Stimulated activated CD8-positive, alpha-beta memory T cell treated with anti-CD3 and anti-CD28 coated beads, Interleukin-4, amount 100 ng/mL, for 48 hours (primary cell): ENCODE measurements at regions not wholly inside any gene's neighbourhood (a gene's known extent, or its start where the extent isn't known, plus 50 kb on each side); places are given as distances from the start of the nearest gene placed in this dataset.

Experiments used
- DNase-seq: peaks from one replicate; pipeline ENCODE4 v3.0.0-alpha.2; 2020

GRCh38 chr9:107064378-107064777 is 201.4 kb downstream of the ZNF462 start:
- no peak for DNase-seq

- DNase-seq = no peak
Observed at GRCh38 chr9:107065549-107065948, 202.6 kb downstream of the ZNF462 start.

DNA sequence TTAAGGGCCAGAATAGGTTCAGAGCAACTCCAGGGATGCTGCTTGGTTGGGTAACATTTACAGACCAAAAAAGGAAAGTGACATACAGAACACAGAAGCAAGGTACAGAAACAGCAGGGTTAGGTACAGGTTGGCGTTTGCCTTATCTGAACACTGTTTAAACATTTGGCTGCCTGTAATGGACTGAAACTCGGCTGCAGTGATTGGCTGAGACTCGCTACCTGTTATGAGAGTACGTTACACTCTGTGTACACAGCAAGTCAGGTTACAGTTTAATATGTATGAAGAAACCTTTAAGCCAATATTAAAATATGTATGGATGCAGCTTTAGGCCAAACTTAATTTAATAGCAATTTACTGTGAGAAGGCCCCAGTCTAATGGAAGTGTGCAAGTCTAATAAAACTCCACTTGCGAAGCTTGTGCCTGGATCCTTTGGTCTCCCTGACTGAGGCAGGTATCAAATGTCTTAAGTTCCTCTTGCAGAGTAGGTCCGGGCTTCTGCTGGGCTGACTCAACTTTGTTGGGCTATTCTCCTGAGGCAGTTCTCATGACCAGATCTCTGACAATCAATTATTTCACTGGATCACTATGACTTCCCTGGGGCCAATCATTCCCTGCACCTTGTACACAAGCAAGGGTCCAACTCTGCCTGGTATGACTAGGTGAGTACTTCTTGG is 204.9 kb downstream of the ZNF462 start:
- no peak for DNase-seq

- DNase-seq = no peak
Observed at GRCh38 chr9:107068581-107068980, 205.6 kb downstream of the ZNF462 start.

DNA sequence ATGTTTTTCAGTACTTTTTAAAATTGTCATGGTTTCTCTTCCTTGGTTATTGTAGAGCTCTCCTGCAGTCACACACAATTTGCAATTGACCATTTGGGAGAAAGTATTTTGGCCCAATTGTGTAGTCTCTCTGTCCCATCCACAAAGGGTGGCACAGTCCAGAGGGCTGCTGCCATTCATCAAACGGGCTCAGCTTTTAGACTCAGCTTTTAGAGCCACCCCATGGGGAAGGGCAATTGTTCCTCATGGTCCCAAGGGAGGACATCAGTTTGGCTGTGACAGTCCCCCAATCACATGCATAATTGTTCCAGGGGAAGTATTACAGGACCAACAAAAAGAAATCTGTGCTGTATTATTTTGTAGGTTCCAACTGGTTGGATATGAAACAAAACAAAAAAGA is 207.6 kb downstream of the ZNF462 start:
- no peak for DNase-seq

DNA sequence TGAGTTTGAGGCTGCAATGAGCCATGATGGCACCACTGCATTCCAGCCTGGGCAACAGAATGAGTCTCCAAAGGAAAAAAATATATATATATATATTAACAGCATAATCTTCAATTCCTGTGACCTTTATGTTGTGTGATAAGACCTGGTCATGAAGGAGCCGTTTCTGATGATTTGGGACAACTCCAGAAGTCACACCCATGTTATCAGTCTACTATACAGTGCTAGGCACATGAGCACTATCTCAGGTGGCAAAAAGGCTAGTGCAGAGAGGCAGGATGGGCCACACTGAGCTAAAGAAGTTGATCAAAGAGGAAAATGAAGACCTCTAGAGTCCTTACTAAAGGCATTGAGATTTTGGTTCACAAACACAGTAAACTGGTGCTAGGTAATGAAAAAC is 205.0 kb upstream of the RAD23B start:
- DNase-seq = no peak

DNA sequence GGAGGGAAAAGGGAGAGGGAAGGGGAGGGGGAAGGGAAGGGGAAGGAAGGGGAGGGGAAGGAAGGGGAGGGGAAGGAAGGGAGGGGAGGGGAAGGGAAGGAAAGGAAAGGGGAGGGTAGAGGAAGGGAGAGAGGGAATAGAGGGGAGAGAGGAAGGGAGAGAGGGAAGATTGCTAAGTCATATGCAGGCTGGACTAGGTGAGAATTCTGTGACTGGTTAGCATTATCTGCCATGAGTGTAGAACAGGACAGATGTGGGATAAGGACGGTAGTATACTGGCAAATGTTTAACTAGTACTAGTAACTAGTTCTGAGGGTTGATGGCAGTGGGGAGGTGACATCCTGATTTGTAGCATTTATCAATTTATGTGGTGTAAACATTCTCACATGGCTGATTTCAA is 203.5 kb upstream of the RAD23B start:
- no peak for DNase-seq

GRCh38 chr9:107080130-107080529 is 202.9 kb upstream of the RAD23B start:
- DNase-seq = no peak

DNA sequence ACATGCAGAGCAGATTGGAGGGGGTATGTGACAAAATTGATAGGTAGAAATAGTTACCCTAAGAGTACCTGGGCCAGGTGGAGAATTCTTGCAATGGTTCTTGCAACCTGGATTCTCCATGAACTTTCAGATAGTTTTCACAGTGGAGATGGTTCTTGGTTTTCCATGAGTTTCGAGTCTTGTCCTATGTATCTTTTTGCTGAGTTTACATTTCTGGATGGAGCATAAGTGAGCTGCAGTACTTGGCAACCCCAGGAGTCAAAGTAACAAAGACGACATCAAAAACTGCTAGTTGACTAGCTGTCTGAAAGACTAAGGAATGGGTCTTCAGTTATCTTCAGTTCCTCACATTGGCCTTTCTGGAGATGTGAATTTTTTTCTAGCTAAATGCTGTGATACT is 196.6 kb upstream of the RAD23B start:
- no peak for DNase-seq

- no peak for DNase-seq
Observed at GRCh38 chr9:107087222-107087621, 195.9 kb upstream of the RAD23B start.

DNA sequence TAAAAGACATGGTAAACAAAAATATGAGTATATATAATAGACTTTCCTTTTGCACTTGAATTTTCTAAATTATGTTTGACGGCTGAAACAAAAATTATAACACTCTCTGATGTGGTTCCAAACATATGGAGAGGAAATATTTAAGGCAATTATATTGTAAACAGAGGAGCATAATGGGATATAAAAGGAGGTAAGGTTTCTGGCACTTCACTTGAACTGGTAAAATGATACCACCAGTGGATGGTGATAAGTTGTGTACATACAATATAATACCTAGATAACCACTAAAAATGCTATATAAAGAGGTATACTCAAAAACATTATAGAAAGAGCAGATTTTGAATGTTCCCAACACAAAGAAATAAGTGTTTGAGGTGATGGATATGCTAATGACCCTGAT is 192.9 kb upstream of the RAD23B start:
- no peak for DNase-seq

DNA sequence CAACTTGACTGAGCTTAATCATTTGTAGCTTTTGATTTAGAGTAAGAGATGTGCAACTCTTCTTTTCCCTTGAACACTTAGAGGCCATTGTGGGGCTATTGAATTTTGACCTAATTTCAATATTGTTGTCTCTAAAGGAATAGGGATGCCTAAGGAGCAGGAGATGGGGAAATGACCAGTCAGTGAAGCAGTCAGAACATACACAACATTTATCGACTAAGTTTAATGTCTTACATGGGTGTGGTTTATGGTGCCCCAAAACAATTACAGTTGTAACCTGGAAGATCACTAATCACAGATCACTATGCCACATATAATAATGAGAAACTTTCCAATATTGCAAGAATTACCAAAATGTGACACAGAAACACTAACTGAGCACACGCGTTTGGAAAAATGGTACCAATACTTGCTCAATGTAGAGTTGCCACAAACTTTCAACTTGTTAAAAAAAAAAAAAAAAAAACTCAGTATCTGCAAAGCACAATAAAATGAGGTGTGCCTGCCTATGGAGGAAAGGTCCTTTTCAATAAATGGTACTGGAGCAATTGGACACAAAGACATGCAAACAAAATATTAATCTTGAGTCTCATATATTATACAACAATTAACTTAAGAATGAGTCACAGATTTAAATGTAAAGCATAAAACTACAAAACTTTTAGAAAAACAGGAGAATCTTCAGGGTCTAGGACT is 189.6 kb upstream of the RAD23B start:
- DNase-seq = no peak

- no peak for DNase-seq
Observed at GRCh38 chr9:107094370-107094769, 188.7 kb upstream of the RAD23B start.

DNA sequence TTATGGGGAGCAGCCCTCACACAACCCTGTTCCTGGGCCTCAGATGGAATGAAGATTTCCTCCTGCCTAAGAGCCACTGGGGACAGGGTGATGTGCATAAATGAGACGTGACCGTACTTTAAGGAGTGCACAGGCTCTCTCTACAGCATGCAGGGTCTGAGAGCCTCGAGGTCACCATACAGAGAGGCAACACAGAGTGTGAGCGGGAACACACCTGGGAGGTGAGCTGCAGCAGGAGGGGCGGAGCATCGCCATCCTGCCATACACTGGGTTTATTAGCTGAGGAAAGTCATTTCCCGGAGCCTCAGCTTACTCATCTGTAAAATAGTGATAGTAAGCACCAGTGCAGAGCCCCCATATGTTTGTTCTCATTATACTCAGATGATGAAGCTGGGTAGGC is 182.5 kb upstream of the RAD23B start:
- DNase-seq = no peak

- DNase-seq = no peak
Observed at GRCh38 chr9:107102011-107102410, 181.1 kb upstream of the RAD23B start.

- no peak for DNase-seq
Observed at GRCh38 chr9:107103621-107104020, 179.5 kb upstream of the RAD23B start.

DNA sequence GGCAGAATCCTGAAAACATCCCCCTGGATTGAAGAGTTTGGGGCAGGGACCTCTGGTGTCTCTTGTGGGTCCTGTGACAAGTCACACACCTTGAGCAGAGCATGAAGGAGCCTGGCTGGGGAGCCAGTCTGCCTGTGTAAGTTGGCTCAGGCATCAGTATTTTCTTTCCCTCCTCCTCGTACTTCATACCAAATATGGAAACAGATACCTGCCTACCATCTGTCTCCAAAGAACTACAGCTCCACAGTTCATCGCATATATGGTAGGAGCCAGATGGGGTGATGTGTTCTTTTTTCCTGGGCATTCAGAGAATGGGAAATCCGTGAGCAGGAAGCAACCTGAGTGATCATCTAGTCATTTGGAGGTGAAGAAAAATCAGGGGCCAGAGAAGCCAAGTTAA is 177.3 kb upstream of the RAD23B start:
- no peak for DNase-seq

- DNase-seq = no peak
Observed at GRCh38 chr9:107106416-107106815, 176.7 kb upstream of the RAD23B start.

- DNase-seq = no peak
Observed at GRCh38 chr9:107108342-107109130, 174.5 kb upstream of the RAD23B start.

DNA sequence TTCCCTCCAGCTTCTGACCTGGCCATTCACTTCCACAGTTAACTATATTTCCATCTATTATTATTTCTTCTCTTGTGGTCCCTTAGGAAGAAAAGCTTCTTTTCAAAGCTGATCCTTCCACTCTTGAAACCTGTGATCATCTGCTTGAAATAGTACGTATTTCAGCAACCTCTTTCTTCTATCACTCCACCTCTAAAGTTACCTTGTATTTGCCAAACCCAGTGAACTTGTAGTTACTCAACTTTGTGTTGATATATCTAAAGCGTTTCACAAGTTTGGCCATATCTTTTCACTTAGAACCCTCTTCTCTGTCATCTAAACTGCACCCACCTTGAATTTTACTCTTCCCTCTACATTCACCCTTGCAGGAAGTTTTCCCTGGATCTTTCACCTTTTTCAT is 173.8 kb upstream of the RAD23B start:
- DNase-seq = no peak

- DNase-seq = no peak
Observed at GRCh38 chr9:107110153-107110552, 172.9 kb upstream of the RAD23B start.

DNA sequence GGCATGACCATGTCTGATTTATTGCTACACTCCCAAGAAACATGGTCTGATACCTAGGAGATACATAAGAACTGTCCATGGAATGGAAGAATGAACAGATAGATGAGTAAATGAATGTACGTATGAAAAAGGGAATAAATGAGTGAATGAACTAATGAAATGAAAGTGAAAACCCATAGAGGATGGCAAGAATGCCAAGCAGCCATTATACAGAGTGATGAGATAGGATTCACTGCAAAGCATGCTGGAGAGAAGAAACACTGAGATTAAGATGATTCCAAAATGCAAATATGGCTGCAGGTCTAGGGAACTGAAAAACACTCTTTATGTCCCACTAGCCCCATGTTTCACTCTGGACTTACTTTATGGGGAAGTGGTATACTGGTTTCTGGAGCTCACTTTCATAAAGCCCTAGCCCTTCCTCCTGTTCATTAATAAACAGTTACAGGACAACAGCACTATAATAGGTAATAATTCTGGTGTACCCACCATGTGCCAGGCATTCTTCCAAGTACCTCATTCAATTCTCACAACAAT is 170.3 kb upstream of the RAD23B start:
- DNase-seq = no peak

DNA sequence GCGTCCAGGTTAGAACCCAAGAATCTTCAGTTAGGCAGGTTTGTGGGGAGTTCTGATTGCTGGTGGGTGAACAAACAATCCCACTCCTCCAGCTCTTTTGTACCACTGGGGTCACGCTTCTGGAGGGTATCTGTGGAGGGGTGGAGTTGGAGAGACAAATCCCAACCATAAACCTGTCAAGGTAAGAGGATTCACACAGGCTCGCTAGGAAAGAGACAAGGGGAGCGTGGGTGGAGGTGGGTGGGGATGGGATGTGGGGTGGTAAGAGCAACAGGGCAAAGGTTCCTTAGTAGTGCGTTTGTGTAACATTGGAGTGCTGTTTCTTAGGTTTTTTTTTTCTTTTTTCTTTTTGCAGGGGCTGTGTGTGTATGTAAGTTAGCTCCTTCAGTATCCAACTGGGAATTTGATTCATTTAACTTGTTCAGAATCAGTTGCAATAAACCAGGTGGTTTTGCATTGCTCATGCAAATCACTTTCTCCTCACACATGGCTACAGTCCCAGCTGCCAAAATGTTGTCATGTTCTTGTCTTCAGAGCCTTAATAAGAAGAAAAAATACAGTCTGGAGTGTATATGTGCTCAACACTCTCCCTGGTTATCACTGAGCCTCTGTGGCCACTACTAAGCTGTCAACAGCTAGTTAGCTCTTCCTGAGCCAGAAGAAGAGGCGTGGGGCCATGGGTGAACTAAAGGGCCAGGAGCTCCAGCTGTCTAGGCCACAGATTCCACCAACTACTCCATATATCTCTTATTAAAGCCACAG is 164.0 kb upstream of the RAD23B start:
- no peak for DNase-seq
